WTC11 (cell line): ENCODE measurements at regions not wholly inside any gene's neighbourhood (a gene's known extent, or its start where the extent isn't known, plus 50 kb on each side); places are given as distances from the start of the nearest gene placed in this dataset.

Experiments used
- ATAC-seq: fragments of 200-7000 bp; cut with Tn5 transposase; 2 replicates; pipeline ENCODE4 v1.10.0; 2021; ENCODE audit warnings: mild to moderate bottlenecking, moderate library complexity
- CTCF ChIA-PET: fragments of 300-600 bp; sonication (Branson Sonifier 250); formaldehyde crosslinking; loops from one replicate; lab custom pipeline; 2021; ENCODE audit warnings: antibody characterized with exemption; lab: Charles Lee
- POLR2A ChIA-PET: fragments of 350-600 bp; sonication (Branson Sonifier 250); formaldehyde crosslinking; loops from one replicate; lab custom pipeline; 2021; ENCODE audit warnings: antibody characterized with exemption; lab: Charles Lee
- DNase-seq: peaks from one replicate; pipeline ENCODE4 v3.0.0; 2021; ENCODE audit warnings: low spot score
- H3K27ac Mint-ChIP-seq: 2 replicates; pipeline ENCODE4 v1.8.0; 2021; ENCODE audit warnings: mixed read lengths
- H3K27me3 Mint-ChIP-seq: 2 replicates; pipeline ENCODE4 v1.8.0; 2021; ENCODE audit warnings: low read depth, mild to moderate bottlenecking, moderate library complexity, mixed read lengths
- H3K36me3 Mint-ChIP-seq: 2 replicates; pipeline ENCODE4 v1.8.0; 2021; ENCODE audit warnings: mixed read lengths
- H3K4me1 Mint-ChIP-seq: 2 replicates; pipeline ENCODE4 v1.8.0; 2022; ENCODE audit warnings: mixed read lengths
- H3K4me3 Mint-ChIP-seq: 2 replicates; pipeline ENCODE4 v1.8.0; 2021; ENCODE audit warnings: mild to moderate bottlenecking, moderate library complexity, mixed read lengths
- H3K9me3 Mint-ChIP-seq: 2 replicates; pipeline ENCODE4 v1.8.0; 2021; ENCODE audit warnings: mixed read lengths
- AFF4 ChIP-seq: sonication (generic); formaldehyde crosslinking; IDR thresholded peaks from 2 replicates; pipeline ENCODE4 v1.8.1; 2023; ENCODE audit warnings: mild to moderate bottlenecking, missing genetic modification reagents, borderline replicate concordance
- ARID4B ChIP-seq: sonication (generic); formaldehyde crosslinking; IDR thresholded peaks from 2 replicates; pipeline ENCODE4 v1.8.0; 2023; ENCODE audit warnings: missing genetic modification reagents, mild to moderate bottlenecking, borderline replicate concordance
- ATF1 ChIP-seq: sonication (generic); formaldehyde crosslinking; IDR thresholded peaks from 2 replicates; pipeline ENCODE4 v1.8.1; 2023; ENCODE audit warnings: mild to moderate bottlenecking, moderate library complexity, missing genetic modification reagents
- ATF3 ChIP-seq: sonication (generic); formaldehyde crosslinking; conservative IDR thresholded peaks from 2 replicates; pipeline ENCODE4 v1.8.1; 2022; ENCODE audit warnings: mild to moderate bottlenecking, missing genetic modification reagents
- ATF6 ChIP-seq: sonication (generic); formaldehyde crosslinking; IDR thresholded peaks from 2 replicates; pipeline ENCODE4 v1.8.1; 2023; ENCODE audit warnings: mild to moderate bottlenecking, missing genetic modification reagents
- CBFB ChIP-seq: sonication (generic); formaldehyde crosslinking; IDR thresholded peaks from 2 replicates; pipeline ENCODE4 v1.8.1; 2022; ENCODE audit warnings: mild to moderate bottlenecking, low read depth, missing genetic modification reagents
- E2F1 ChIP-seq: sonication (generic); formaldehyde crosslinking; IDR thresholded peaks from 2 replicates; pipeline ENCODE4 v1.8.0; 2022; ENCODE audit warnings: mild to moderate bottlenecking, missing genetic modification reagents
- E2F5 ChIP-seq: sonication (generic); formaldehyde crosslinking; IDR thresholded peaks from 2 replicates; pipeline ENCODE4 v1.8.1; 2022; ENCODE audit warnings: mild to moderate bottlenecking, moderate library complexity, missing genetic modification reagents
- ERG ChIP-seq: fragments of 250-450 bp; sonication (Bioruptor Pico); IDR thresholded peaks from 2 replicates; pipeline ENCODE4 v1.8.0; 2021; ENCODE audit warnings: mild to moderate bottlenecking
- ESRRA ChIP-seq: sonication (generic); formaldehyde crosslinking; IDR thresholded peaks from 2 replicates; pipeline ENCODE4 v1.8.1; 2022; ENCODE audit warnings: mild to moderate bottlenecking, missing genetic modification reagents, borderline replicate concordance
- GRHL2 ChIP-seq: fragments of 250-450 bp; sonication (Bioruptor Pico); IDR thresholded peaks from 2 replicates; pipeline ENCODE4 v1.8.0; 2022; ENCODE audit warnings: mild to moderate bottlenecking, moderate library complexity; ENCODE audit not compliant: insufficient replicate concordance, severe bottlenecking
- KAT7 ChIP-seq: sonication (generic); formaldehyde crosslinking; IDR thresholded peaks from 2 replicates; pipeline ENCODE4 v1.8.1; 2023; ENCODE audit warnings: missing genetic modification reagents, mild to moderate bottlenecking, borderline replicate concordance
- NFYB ChIP-seq: sonication (generic); formaldehyde crosslinking; conservative IDR thresholded peaks from 2 replicates; pipeline ENCODE4 v1.8.0; 2022; ENCODE audit warnings: low read depth, missing genetic modification reagents
- ZBTB21 ChIP-seq: sonication (generic); formaldehyde crosslinking; IDR thresholded peaks from 2 replicates; pipeline ENCODE4 v1.8.1; 2023; ENCODE audit warnings: mild to moderate bottlenecking, missing genetic modification reagents, borderline replicate concordance
- ZNF121 ChIP-seq: sonication (generic); formaldehyde crosslinking; IDR thresholded peaks from 2 replicates; pipeline ENCODE4 v1.8.0; 2023; ENCODE audit warnings: missing genetic modification reagents

- Mint-ChIP-seq H3K27ac (no peak overlapping the region), H3K4me3 (no peak overlapping the region), H3K4me1 (peaks cover 6% of the 10 kb centered on the region; the same call in 1 of the 2 replicates), H3K27me3 (peaks cover 22% of the 10 kb centered on the region), H3K36me3 (no peaks in the 10 kb centered on the region), H3K9me3 (0 out of 2 replicates have a peak, but pooled peaks cover 4% of the 10 kb centered on the region)
- no peak for DNase-seq
- ATAC-seq: no peak
- ChIA-PET POLR2A (no interaction called here), CTCF (interaction anchor here (1.0 kb wide), 1 partner anchor 69 kb away, joined by 3 read pairs; no protein-coding TSS in a partner anchor)
- TF ChIP-seq ATF6 (CRISPR knock-in tag) (no peak), CBFB (CRISPR knock-in tag) (no peak), ATF1 (CRISPR knock-in tag) (no peak), ZNF121 (CRISPR knock-in tag) (no peak), NFYB (CRISPR knock-in tag) (no peak), ESRRA (CRISPR knock-in tag) (no peak), KAT7 (CRISPR knock-in tag) (no peak), ATF3 (no peak), E2F1 (CRISPR knock-in tag) (no peak), AFF4 (CRISPR knock-in tag) (no peak), ERG (CRISPR knock-in tag) (no peak), ZBTB21 (CRISPR knock-in tag) (no peak), E2F5 (CRISPR knock-in tag) (no peak), GRHL2 (CRISPR knock-in tag) (no peak), ARID4B (CRISPR knock-in tag) (no peak)
Observed at GRCh38 chr10:78115135-78115853, 81.6 kb downstream of the RPS24 start.
